GM21526 (cell line): ENCODE measurements at regions not wholly inside any gene's neighbourhood (a gene's known extent, or its start where the extent isn't known, plus 50 kb on each side); places are given as distances from the start of the nearest gene placed in this dataset.

ENCODE experiments used
- ATAC-seq: cut with Tn5 transposase; IDR thresholded peaks from one replicate; pipeline ENCODE4 v1.9.1; 2021; ENCODE audit warnings: moderate library complexity; ENCODE audit not compliant: unreplicated experiment, low FRiP score

- no peak for ATAC-seq
These were observed 83.9 kb upstream of the PROK2 start for GRCh38 chr3:71868876-71869275.

GRCh38 chr3:71865727-71866126 lies 80.8 kb upstream of the PROK2 start:
- no peak for ATAC-seq

GRCh38 chr3:71863563-71864190 lies 78.7 kb upstream of the PROK2 start:
- ATAC-seq = no peak

- no peak for ATAC-seq
These were observed 77.6 kb upstream of the PROK2 start for GRCh38 chr3:71862371-71863140.

- no peak for ATAC-seq
These were observed 74.2 kb upstream of the PROK2 start for GRCh38 chr3:71859123-71859519.

GRCh38 chr3:71858503-71859122 lies 73.7 kb upstream of the PROK2 start:
- no peak for ATAC-seq

- ATAC-seq = no peak
These were observed 73.0 kb upstream of the PROK2 start for GRCh38 chr3:71857956-71858355.

GRCh38 chr3:71854706-71855105 lies 69.8 kb upstream of the PROK2 start:
- no peak for ATAC-seq

GRCh38 chr3:71854096-71854495 lies 69.1 kb upstream of the PROK2 start:
- ATAC-seq = no peak

GRCh38 chr3:71851878-71852277 lies 66.9 kb upstream of the PROK2 start:
- ATAC-seq = no peak

- ATAC-seq = no peak
These were observed 65.7 kb upstream of the PROK2 start for GRCh38 chr3:71850654-71851053.

- ATAC-seq = no peak
These were observed 64.7 kb upstream of the PROK2 start for GRCh38 chr3:71849681-71850080.

- no peak for ATAC-seq
These were observed 62.8 kb upstream of the PROK2 start for GRCh38 chr3:71847794-71848193.

GRCh38 chr3:71846185-71846584 lies 61.2 kb upstream of the PROK2 start:
- ATAC-seq = no peak

- ATAC-seq = no peak
These were observed 58.1 kb upstream of the PROK2 start for GRCh38 chr3:71843071-71843470.

- ATAC-seq = no peak
These were observed 53.5 kb upstream of the PROK2 start for GRCh38 chr3:71838406-71838805.
